LNCAP (cell line): ENCODE measurements at regions not wholly inside any gene's neighbourhood (a gene's known extent, or its start where the extent isn't known, plus 50 kb on each side); places are given as distances from the start of the nearest gene placed in this dataset.

Experiments used
- TF ChIP-seq, protein P1 (sequence below): fragments of 450-650 bp; IDR thresholded peaks from 2 replicates; pipeline ENCODE4 v1.5.1; 2017; ENCODE audit warnings: mild to moderate bottlenecking

DNA sequence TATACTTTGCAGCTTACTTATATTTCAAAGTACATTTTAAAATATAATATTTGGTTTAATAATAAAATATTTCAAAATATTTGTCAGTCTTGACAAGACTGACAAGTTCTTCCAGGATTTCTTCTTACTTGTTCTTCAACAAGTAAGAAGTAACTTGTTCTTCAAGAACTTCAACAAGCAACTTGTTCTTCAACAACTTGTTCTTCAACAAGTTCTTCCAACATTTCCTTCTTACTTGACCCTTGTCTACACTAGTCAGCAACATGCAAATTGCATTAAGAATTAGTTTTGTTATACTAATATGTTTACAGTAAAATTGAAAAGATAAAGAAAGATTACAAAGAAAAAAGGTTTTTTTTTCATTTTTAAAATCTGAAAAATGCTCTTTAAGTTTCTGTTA, 731.7 kb downstream of the NSUN3 start:
- TF ChIP-seq, protein P1, sequence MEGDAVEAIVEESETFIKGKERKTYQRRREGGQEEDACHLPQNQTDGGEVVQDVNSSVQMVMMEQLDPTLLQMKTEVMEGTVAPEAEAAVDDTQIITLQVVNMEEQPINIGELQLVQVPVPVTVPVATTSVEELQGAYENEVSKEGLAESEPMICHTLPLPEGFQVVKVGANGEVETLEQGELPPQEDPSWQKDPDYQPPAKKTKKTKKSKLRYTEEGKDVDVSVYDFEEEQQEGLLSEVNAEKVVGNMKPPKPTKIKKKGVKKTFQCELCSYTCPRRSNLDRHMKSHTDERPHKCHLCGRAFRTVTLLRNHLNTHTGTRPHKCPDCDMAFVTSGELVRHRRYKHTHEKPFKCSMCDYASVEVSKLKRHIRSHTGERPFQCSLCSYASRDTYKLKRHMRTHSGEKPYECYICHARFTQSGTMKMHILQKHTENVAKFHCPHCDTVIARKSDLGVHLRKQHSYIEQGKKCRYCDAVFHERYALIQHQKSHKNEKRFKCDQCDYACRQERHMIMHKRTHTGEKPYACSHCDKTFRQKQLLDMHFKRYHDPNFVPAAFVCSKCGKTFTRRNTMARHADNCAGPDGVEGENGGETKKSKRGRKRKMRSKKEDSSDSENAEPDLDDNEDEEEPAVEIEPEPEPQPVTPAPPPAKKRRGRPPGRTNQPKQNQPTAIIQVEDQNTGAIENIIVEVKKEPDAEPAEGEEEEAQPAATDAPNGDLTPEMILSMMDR: no peak

DNA sequence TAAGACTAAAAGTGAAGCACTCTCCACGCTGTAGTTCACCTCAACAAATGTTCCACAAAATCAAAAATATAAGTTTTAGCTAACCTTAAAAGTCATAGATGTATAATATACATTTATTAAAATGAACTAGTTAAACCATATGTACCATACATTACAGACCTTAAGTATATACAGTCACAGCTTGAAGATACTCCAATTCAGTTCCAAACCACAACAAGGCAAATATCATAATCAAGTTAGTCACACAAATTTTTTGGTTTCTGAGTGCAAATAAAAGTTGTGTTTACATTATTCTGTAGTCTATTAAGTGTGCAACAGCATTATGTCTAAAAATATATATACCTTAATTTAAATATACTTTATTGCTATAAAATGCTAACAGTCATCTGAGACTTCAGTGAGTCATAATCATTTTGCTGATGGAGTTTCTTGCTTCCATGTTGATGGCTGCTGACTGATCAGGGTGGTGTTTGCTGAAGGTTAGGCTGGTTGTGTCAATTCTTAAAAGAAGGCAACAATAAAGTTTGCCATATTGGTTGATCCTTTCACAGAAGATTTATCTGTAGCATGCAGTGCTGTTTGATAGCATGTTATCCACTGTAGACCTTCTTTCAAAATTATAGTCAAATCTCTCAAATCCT, 736.7 kb downstream of the NSUN3 start:
- TF ChIP-seq, protein P1: no peak

DNA sequence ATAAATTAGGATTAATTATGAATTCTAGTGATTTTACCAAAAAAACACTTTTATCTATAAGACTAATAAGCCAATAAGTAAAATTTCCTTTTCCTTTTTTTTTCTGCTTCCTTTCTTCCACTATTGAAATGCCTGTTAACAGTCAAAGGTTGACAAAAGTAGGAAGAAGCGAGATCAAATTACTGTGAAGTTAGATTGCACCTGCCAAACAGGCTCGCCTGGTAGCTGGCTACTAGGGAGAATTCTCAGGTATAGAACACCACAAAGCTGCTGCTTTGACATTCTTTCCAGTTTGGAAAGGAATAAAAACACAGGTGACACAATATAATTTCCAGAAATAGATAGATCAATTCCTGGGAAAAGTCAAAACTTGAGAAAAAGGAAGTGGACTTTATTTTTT, 749.0 kb downstream of the NSUN3 start:
- TF ChIP-seq, protein P1: no peak

DNA sequence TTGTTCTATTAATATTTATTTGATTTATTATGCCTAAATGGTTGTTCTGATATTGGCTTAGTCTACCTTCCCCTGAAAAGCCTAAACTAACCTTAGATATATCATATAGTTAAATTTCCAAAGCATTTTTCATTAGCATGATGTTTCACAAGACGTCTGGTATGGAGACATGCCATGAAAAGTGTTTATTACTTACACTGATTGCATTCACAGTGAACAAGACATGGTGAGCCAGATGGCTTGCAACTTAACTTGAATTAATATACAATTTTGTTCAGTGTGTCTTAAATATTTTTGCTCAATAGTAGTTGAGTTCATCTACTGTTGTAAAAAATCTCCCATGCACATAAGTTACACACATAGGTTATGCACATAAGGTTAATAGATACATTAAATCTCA, 758.4 kb downstream of the NSUN3 start:
- TF ChIP-seq, protein P1: no peak

DNA sequence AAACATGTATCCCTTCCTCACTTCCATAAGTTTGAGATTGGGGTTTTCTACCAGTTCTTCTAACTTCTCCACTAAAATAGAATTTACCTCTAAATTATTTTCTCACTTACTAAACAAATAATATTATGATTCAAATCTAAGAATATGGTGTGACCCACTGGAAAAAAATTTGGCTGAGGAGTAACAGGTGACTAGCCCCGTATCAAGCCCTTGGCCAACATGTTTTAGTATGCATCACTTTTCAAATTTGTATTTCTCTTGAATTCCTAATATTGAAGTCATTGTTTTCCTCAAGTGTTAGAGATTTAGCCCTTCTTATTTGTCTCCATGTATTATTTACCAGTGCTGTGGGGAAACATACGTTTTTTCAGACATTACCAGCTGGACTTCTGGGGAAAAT, 759.4 kb downstream of the NSUN3 start:
- TF ChIP-seq, protein P1: no peak

DNA sequence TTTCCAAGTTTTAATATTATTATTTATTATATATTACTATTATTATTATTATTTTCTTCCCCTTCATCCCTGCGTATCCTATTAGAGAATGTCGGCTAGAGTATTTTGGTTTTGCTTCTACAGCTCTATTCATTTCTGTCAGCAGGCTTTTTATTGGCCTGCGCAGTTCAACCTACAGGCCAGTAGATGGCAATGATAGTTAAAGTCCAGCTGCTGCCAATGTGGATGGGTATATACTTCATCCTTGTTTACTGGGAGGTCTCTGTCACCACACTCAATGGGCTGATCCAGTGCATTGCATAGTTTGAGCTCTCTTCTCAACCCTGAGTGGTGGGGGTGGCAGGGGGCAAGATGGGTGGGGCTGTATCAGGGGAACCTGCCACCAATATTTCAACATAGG, 799.8 kb downstream of the NSUN3 start:
- TF ChIP-seq, protein P1: peak; percentile 74

DNA sequence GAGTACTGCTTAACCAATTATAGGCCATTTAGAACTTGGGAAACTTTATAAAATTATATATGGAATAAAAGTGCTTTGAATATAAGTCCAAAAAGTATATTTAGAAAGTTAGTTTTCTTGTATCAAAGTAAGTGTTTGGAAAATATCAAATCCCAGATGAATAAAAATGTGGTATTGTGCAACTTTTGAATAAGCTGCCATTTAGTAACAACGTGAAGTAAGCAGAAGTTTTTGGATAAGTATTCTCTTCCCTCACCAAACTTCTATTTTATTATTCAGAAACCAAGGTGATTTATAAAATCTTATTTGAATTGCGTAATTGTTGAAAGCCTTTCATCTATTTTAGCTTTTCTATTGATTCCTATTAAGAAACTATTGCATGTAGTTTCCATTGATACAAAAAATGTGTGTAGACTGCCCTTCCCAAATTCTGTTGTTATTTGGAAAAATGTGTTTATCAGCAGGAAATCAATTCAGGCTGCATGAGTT, 806.2 kb downstream of the NSUN3 start:
- TF ChIP-seq, protein P1: no peak

DNA sequence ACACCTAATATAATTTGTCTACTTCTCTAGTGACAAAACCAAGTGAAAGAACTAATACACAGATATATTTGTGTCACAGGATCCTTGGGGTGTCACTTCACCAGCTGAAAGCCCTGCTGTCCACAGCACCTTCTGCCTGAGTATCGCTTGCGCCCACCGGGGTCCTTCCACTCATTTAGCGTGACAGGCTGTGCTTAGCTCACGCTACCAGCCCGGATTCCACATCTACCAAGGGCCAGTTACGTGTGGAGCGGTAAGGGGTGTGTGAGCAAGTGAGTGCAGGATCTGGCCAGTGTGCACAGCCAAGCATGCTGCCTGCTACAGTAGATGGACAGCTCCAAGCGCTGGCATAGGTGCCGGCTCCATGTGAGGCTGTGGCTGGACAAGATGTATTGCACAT, 810.9 kb downstream of the NSUN3 start:
- TF ChIP-seq, protein P1: no peak
